SU-DHL-6 (cell line): ENCODE measurements at regions not wholly inside any gene's neighbourhood (a gene's known extent, or its start where the extent isn't known, plus 50 kb on each side); places are given as distances from the start of the nearest gene placed in this dataset.

ENCODE experiments used
- H2AFZ ChIP-seq: fragments of 200-600 bp; sonication (generic); 2 replicates; pipeline ENCODE4 v1.6.1; 2014; ENCODE audit warnings: low read depth, mild to moderate bottlenecking, moderate library complexity, mixed read lengths, antibody characterized with exemption, low read length; ENCODE audit not compliant: severe bottlenecking
- H3F3A ChIP-seq: fragments of 200-600 bp; shearing (Covaris generic); 2 replicates; pipeline ENCODE4 v1.6.0; 2016; ENCODE audit warnings: antibody characterized with exemption, mild to moderate bottlenecking; ENCODE audit not compliant: insufficient read depth
- H3K27ac ChIP-seq: fragments of 200-600 bp; sonication (generic); 2 replicates; pipeline ENCODE4 v1.5.1; 2016; ENCODE audit warnings: low read depth, mild to moderate bottlenecking, low read length, moderate library complexity, mixed read lengths
- H3K27me3 ChIP-seq: fragments of 200-600 bp; sonication (generic), shearing (Covaris generic); 2 replicates; pipeline ENCODE4 v1.6.0; 2014; ENCODE audit warnings: mild to moderate bottlenecking, low read length
- H3K36me3 ChIP-seq: fragments of 200-600 bp; sonication (generic); 2 replicates; pipeline ENCODE4 v1.6.1; 2014; ENCODE audit warnings: mild to moderate bottlenecking, low read length, mixed read lengths
- H3K4me2 ChIP-seq: fragments of 300-600, 200-600 bp; shearing (Covaris generic), sonication (generic); 2 replicates; pipeline ENCODE4 v1.6.0; 2014; ENCODE audit warnings: low read length, low read depth, mild to moderate bottlenecking; ENCODE audit not compliant: poor library complexity, severe bottlenecking
- H3K4me3 ChIP-seq: fragments of 200-600 bp; sonication (generic); 2 replicates; pipeline ENCODE4 v1.5.1; 2014; ENCODE audit warnings: antibody characterized with exemption, low read length, mild to moderate bottlenecking, mixed read lengths; ENCODE audit not compliant: insufficient read depth, poor library complexity, severe bottlenecking
- H3K79me2 ChIP-seq: fragments of 200-600 bp; sonication (generic); 2 replicates; pipeline ENCODE4 v1.6.1; 2014; ENCODE audit warnings: mild to moderate bottlenecking, low read length, moderate library complexity; ENCODE audit not compliant: insufficient read depth
- H3K9ac ChIP-seq: fragments of 200-600 bp; sonication (generic); 2 replicates; pipeline ENCODE4 v1.7.0; 2014; ENCODE audit warnings: mild to moderate bottlenecking, low read length
- H3K9me2 ChIP-seq: fragments of 200-600 bp; sonication (generic); replicated peaks from 2 replicates; pipeline ENCODE4 v1.6.1; 2014; ENCODE audit warnings: low read length; ENCODE audit not compliant: insufficient read depth
- H3K9me3 ChIP-seq: fragments of 200-600 bp; sonication (generic); 2 replicates; pipeline ENCODE4 v1.6.1; 2014; ENCODE audit warnings: low read length, mixed read lengths; ENCODE audit not compliant: insufficient read depth
- H4K20me1 ChIP-seq: fragments of 200-600 bp; sonication (generic); 2 replicates; pipeline ENCODE4 v1.6.1; 2014; ENCODE audit warnings: low read depth, mild to moderate bottlenecking, antibody characterized with exemption, low read length, moderate library complexity, mixed read lengths
- EZH2phosphoT487 ChIP-seq: fragments of 200-600 bp; sonication (generic), shearing (Covaris generic); conservative IDR thresholded peaks from 2 replicates; pipeline ENCODE4 v1.6.1; 2018; ENCODE audit warnings: mild to moderate bottlenecking, antibody characterized with exemption, low read length, moderate library complexity, mixed read lengths
- TF ChIP-seq, protein P1 (sequence below): fragments of 200-600 bp; sonication (generic); IDR thresholded peaks from one replicate; pipeline ENCODE4 v1.5.1; 2017; ENCODE audit warnings: antibody characterized with exemption, mild to moderate bottlenecking, low read length, moderate library complexity; ENCODE audit not compliant: insufficient read depth, poor library complexity, severe bottlenecking

DNA sequence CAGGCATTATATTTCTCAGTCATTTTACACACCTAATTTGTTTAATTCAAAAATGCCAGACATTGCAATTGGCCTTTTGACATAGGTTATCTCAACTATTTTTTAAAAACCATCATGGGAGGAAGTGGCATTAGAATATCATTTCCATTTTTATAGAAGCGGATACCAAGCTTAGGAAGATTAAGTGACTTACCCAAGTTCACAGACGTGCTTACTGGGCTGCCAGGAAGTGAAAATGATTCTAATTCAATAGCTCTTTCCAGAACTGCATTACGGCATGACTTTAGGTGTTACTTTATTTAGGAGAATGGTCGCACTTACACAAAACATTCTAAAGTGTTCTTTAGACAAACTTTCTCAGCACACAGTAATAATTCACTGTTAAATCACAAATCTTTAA is 231.9 kb downstream of the KLF12 start:
- Histone ChIP-seq H3K9me3 (no peaks in the 10 kb centered on the region), H3K4me2 (no peak overlapping the region)

DNA sequence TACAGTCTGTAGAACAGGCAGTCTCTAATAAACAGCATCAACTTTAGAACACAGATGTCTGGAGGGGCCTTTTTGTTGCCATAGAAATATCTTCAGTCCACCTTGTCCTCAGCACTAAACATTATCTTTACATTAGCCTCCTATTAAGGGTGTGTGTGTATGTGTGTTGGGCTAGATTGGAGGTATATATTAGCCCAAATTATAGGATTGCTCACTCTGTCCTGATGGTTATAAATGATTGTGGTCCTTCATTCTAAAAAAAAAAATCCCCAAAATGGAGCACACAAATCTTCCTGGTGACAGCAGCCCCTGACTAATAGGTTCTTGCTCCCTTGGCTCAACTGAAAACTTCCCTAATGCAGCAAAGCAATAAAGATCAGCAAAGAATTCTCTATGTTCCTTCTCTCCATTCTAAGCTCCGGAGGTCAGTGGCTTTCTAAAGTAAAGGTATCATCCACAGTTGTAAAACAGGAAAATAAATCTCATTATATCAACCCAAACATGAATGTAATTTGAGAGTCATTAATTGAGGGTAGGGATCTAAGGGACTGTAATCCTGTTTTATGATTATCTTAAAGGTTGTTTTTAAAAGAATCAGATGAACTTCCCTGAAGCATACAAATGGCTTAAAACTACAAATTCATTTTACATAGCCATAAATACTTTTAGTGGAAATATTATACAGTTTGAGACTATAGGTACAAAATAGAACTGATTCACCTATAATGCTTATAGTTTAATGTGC is 232.7 kb downstream of the KLF12 start:
- TF ChIP-seq EZH2phosphoT487: no peak
- TF ChIP-seq, protein P1, sequence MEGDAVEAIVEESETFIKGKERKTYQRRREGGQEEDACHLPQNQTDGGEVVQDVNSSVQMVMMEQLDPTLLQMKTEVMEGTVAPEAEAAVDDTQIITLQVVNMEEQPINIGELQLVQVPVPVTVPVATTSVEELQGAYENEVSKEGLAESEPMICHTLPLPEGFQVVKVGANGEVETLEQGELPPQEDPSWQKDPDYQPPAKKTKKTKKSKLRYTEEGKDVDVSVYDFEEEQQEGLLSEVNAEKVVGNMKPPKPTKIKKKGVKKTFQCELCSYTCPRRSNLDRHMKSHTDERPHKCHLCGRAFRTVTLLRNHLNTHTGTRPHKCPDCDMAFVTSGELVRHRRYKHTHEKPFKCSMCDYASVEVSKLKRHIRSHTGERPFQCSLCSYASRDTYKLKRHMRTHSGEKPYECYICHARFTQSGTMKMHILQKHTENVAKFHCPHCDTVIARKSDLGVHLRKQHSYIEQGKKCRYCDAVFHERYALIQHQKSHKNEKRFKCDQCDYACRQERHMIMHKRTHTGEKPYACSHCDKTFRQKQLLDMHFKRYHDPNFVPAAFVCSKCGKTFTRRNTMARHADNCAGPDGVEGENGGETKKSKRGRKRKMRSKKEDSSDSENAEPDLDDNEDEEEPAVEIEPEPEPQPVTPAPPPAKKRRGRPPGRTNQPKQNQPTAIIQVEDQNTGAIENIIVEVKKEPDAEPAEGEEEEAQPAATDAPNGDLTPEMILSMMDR: no peak
- Histone ChIP-seq H4K20me1 (peaks cover 5% of the 10 kb centered on the region), H3K4me2 (no peak overlapping the region), H3K4me3 (no peak overlapping the region), H3K9me2 (no peaks in the 10 kb centered on the region), H3K9me3 (no peaks in the 10 kb centered on the region), H3K27me3 (no peaks in the 10 kb centered on the region), H3K9ac (no peak overlapping the region), H3K79me2 (no peaks in the 10 kb centered on the region), H3K27ac (no peak overlapping the region), H3K36me3 (no peaks in the 10 kb centered on the region), H3F3A (no peaks in the 10 kb centered on the region), H2AFZ (no peak overlapping the region)

More for the DNA sequence above, 231.9 kb downstream of the KLF12 start:
- Histone ChIP-seq H3K4me3 (no peak overlapping the region), H2AFZ (no peak overlapping the region), H3F3A (no peaks in the 10 kb centered on the region), H3K79me2 (no peaks in the 10 kb centered on the region), H3K36me3 (no peaks in the 10 kb centered on the region), H3K9me2 (no peaks in the 10 kb centered on the region), H4K20me1 (peaks cover 5% of the 10 kb centered on the region), H3K27me3 (no peaks in the 10 kb centered on the region), H3K9ac (no peak overlapping the region), H3K27ac (no peak overlapping the region)
- TF ChIP-seq, protein P1: no peak
- no peak for TF ChIP-seq EZH2phosphoT487

DNA sequence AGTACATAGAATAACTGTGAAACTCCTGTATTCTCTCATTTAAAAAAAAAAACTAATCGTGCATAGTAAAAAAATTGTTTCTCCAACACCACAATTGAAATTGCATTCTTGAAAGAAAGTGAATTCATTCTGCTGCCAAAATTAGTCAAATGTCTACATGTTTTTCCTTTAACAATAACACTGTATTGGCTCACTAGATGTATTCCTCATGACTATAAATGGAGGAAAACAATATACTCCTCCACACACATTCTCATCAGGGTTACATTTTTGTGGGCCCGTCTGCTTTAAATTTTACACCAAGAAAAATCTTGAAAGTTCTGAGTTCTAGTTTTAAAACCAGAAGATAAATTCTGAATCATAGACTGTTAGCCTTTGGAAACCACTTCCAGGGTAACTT is 233.6 kb downstream of the KLF12 start:
- TF ChIP-seq EZH2phosphoT487: no peak
- TF ChIP-seq, protein P1: no peak
- Histone ChIP-seq H2AFZ (no peak overlapping the region), H3K9ac (no peak overlapping the region), H3K27me3 (no peaks in the 10 kb centered on the region), H3K9me2 (no peaks in the 10 kb centered on the region), H3F3A (no peaks in the 10 kb centered on the region), H3K79me2 (no peaks in the 10 kb centered on the region), H3K4me3 (no peak overlapping the region), H3K4me2 (no peak overlapping the region), H3K36me3 (no peaks in the 10 kb centered on the region), H4K20me1 (peaks cover 5% of the 10 kb centered on the region), H3K27ac (no peak overlapping the region), H3K9me3 (no peaks in the 10 kb centered on the region)
